DOHH2 (cell line): ENCODE measurements at regions not wholly inside any gene's neighbourhood (a gene's known extent, or its start where the extent isn't known, plus 50 kb on each side); places are given as distances from the start of the nearest gene placed in this dataset.

ENCODE experiments used
- EZH2phosphoT487 ChIP-seq: fragments of 200-600 bp; sonication (generic); IDR thresholded peaks from 2 replicates; pipeline ENCODE4 v1.6.1; 2017; ENCODE audit warnings: borderline replicate concordance, mild to moderate bottlenecking, antibody characterized with exemption, low read length, moderate library complexity, mixed read lengths
- TF ChIP-seq, protein P1 (sequence below): fragments of 200-600 bp; sonication (generic); IDR thresholded peaks from one replicate; pipeline ENCODE4 v1.5.1; 2014; ENCODE audit warnings: antibody characterized with exemption, mild to moderate bottlenecking, low read depth, low read length; ENCODE audit not compliant: poor library complexity, severe bottlenecking

GRCh38 chr3:162678941-162679340 is 1182.3 kb downstream of the OTOL1 start:
- TF ChIP-seq, protein P1, sequence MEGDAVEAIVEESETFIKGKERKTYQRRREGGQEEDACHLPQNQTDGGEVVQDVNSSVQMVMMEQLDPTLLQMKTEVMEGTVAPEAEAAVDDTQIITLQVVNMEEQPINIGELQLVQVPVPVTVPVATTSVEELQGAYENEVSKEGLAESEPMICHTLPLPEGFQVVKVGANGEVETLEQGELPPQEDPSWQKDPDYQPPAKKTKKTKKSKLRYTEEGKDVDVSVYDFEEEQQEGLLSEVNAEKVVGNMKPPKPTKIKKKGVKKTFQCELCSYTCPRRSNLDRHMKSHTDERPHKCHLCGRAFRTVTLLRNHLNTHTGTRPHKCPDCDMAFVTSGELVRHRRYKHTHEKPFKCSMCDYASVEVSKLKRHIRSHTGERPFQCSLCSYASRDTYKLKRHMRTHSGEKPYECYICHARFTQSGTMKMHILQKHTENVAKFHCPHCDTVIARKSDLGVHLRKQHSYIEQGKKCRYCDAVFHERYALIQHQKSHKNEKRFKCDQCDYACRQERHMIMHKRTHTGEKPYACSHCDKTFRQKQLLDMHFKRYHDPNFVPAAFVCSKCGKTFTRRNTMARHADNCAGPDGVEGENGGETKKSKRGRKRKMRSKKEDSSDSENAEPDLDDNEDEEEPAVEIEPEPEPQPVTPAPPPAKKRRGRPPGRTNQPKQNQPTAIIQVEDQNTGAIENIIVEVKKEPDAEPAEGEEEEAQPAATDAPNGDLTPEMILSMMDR = no peak
- no peak for TF ChIP-seq EZH2phosphoT487
